ENCODE measurements at regions not wholly inside any gene's neighbourhood (a gene's known extent, or its start where the extent isn't known, plus 50 kb on each side); places are given as distances from the start of the nearest gene placed in this dataset.

DNA sequence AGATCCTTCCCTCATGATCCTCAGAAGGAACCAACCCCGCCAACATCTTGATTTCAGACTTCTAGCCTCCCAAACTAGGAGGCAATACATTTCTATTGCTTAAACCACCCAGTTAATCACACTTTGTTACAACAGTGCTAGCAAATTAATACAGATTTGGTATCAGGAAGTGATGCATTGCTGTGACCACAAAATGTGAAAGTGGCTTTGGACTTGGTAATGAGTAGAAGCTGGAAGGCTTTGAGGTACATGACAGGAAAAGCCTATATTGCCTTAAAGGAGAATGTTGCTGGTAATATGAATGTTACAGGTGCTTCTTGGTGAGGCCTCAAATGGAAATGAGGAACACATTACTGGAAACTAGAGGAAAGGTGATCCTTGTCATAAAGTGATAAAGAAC, 260.3 kb downstream of the SATB2 start:
- CTCF ChIA-PET: no interaction called here
- Histone ChIP-seq H3K36me3 (ENCODE audit: low read depth) (no peaks in the 10 kb centered on the region), H3K79me2 (ENCODE audit: low read depth) (no peaks in the 10 kb centered on the region), H4K20me1 (ENCODE audit: insufficient read depth) (no peaks in the 10 kb centered on the region), H2AFZ (no peak overlapping the region), H3K9me2 (ENCODE audit: insufficient read depth) (0 out of 2 replicates have a peak, but pooled peaks cover 5% of the 10 kb centered on the region), H3K4me3 (no peak overlapping the region), H3K27me3 (ENCODE audit: insufficient read depth, low read depth) (no peaks in the 10 kb centered on the region), H3K4me1 (replicated peaks; ENCODE audit: insufficient read depth) (no peaks in the 10 kb centered on the region), H3K27ac (no peak overlapping the region), H3K4me2 (no peak overlapping the region), H3K9me3 (ENCODE audit: insufficient read depth, low read depth) (no peaks in the 10 kb centered on the region), H3F3A (ENCODE audit: insufficient read depth, low read depth) (no peaks in the 10 kb centered on the region)
- BruUV-seq (replicated peaks): no TSS peak
- TF ChIP-seq, protein P1, sequence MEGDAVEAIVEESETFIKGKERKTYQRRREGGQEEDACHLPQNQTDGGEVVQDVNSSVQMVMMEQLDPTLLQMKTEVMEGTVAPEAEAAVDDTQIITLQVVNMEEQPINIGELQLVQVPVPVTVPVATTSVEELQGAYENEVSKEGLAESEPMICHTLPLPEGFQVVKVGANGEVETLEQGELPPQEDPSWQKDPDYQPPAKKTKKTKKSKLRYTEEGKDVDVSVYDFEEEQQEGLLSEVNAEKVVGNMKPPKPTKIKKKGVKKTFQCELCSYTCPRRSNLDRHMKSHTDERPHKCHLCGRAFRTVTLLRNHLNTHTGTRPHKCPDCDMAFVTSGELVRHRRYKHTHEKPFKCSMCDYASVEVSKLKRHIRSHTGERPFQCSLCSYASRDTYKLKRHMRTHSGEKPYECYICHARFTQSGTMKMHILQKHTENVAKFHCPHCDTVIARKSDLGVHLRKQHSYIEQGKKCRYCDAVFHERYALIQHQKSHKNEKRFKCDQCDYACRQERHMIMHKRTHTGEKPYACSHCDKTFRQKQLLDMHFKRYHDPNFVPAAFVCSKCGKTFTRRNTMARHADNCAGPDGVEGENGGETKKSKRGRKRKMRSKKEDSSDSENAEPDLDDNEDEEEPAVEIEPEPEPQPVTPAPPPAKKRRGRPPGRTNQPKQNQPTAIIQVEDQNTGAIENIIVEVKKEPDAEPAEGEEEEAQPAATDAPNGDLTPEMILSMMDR (conservative IDR thresholded peaks at IDR 0.05): no peak
- no peak for TF ChIP-seq EZH2 (IDR thresholded peaks at IDR 0.05; ENCODE audit: low read depth)
- DNase-seq: no peak
- intact Hi-C loops (cut with micrococcal nuclease; ENCODE audit: unreplicated experiment): no loop called here
- POLR2A ChIA-PET (ENCODE audit: unreplicated experiment): no interaction called here

DNA sequence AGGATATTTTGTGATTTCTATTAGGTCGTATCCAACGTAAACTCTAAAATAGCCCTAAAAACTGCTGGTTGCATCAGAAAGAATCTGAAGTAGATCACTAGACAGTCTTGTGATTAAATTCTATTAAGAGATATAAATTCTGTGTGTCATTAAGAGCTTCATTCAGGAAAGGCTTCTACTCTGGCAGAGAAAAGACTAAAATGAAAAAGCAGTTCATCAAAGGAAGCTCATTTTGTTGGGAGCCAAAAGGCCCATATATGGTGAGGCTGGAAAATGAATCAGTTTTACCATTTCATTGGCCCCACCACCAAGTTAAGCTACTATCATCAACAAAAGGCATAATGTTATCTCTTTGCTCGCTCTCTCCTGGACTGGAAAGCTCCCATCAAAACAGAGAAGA, 261.1 kb downstream of the SATB2 start:
- POLR2A ChIA-PET (ENCODE audit: unreplicated experiment): no interaction called here
- no peaks in the 10 kb centered on the region for H3K4me1 ChIP-seq (replicated peaks; ENCODE audit: insufficient read depth)
- H3K9me3 ChIP-seq (ENCODE audit: insufficient read depth, low read depth): no peaks in the 10 kb centered on the region
- no peak overlapping the region for H3K4me3 ChIP-seq
- no peaks in the 10 kb centered on the region for H3F3A ChIP-seq (ENCODE audit: insufficient read depth, low read depth)
- H3K27me3 ChIP-seq (ENCODE audit: insufficient read depth, low read depth): no peaks in the 10 kb centered on the region
- no peaks in the 10 kb centered on the region for H4K20me1 ChIP-seq (ENCODE audit: insufficient read depth)
- no peaks in the 10 kb centered on the region for H3K79me2 ChIP-seq (ENCODE audit: low read depth)
- intact Hi-C loops (cut with micrococcal nuclease; ENCODE audit: unreplicated experiment): no loop called here
- H2AFZ ChIP-seq: no peak overlapping the region
- no peak overlapping the region for H3K4me2 ChIP-seq
- DNase-seq: no peak
- H3K36me3 ChIP-seq (ENCODE audit: low read depth): no peaks in the 10 kb centered on the region
- no peak overlapping the region for H3K27ac ChIP-seq
- CTCF ChIA-PET: no interaction called here
- BruUV-seq (replicated peaks): no TSS peak
- TF ChIP-seq, protein P1 (conservative IDR thresholded peaks at IDR 0.05): no peak
- TF ChIP-seq EZH2 (IDR thresholded peaks at IDR 0.05; ENCODE audit: low read depth): no peak
- 0 out of 2 replicates have a peak, but pooled peaks cover 5% of the 10 kb centered on the region for H3K9me2 ChIP-seq (ENCODE audit: insufficient read depth)

DNA sequence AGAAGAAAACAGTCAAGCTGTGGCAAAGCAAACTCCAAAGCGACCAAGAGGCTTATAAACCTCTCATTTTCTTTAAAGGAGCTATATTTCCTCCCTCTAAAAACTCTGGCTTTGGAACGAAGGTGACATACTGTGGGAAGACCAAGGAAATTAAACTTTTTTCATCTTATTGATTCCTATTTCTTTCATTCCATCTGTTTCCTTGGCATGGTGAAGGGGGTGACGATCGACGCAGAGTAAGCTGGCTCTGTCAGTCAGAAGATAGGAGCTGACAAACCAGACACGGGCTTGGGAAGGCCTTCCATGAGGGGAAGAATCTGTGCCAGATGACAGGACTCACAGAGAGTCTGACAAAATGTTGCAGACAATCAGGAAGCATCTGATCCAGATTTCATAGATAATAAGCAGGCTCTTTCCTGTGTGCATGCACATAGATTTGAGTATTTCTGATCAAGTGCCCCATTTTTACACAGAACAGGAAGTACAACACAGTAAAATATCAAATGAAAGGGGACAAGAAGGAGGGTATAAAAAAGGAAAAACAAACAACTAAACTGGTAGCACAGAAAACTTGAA, 261.7 kb downstream of the SATB2 start:
- H3K79me2 ChIP-seq (ENCODE audit: low read depth): no peaks in the 10 kb centered on the region
- intact Hi-C loops (cut with micrococcal nuclease; ENCODE audit: unreplicated experiment): no loop called here
- no peak for DNase-seq
- no peaks in the 10 kb centered on the region for H4K20me1 ChIP-seq (ENCODE audit: insufficient read depth)
- H3K4me3 ChIP-seq: no peak overlapping the region
- no peaks in the 10 kb centered on the region for H3K27me3 ChIP-seq (ENCODE audit: insufficient read depth, low read depth)
- H3F3A ChIP-seq (ENCODE audit: insufficient read depth, low read depth): no peaks in the 10 kb centered on the region
- H3K4me1 ChIP-seq (replicated peaks; ENCODE audit: insufficient read depth): no peaks in the 10 kb centered on the region
- BruUV-seq (replicated peaks): no TSS peak
- CTCF ChIA-PET: no interaction called here
- H3K9me2 ChIP-seq (ENCODE audit: insufficient read depth): 0 out of 2 replicates have a peak, but pooled peaks cover 5% of the 10 kb centered on the region
- POLR2A ChIA-PET (ENCODE audit: unreplicated experiment): no interaction called here
- H3K27ac ChIP-seq: no peak overlapping the region
- H3K9me3 ChIP-seq (ENCODE audit: insufficient read depth, low read depth): no peaks in the 10 kb centered on the region
- no peaks in the 10 kb centered on the region for H3K36me3 ChIP-seq (ENCODE audit: low read depth)
- no peak overlapping the region for H2AFZ ChIP-seq
- TF ChIP-seq, protein P1 (conservative IDR thresholded peaks at IDR 0.05): no peak
- no peak for TF ChIP-seq EZH2 (IDR thresholded peaks at IDR 0.05; ENCODE audit: low read depth)
- H3K4me2 ChIP-seq: no peak overlapping the region

Measured in PC-9 (cell line).